ENCODE measurements at regions not wholly inside any gene's neighbourhood (a gene's known extent, or its start where the extent isn't known, plus 50 kb on each side); places are given as distances from the start of the nearest gene placed in this dataset.

GRCh38 chr1:5001466-5001865, 347.1 kb downstream of the AJAP1 start:
- no peak for DNase-seq (ENCODE audit: low read depth)

- no peak for DNase-seq (ENCODE audit: low read depth)
Observed at GRCh38 chr1:4986306-4986705, 331.9 kb downstream of the AJAP1 start.

- no peak for DNase-seq (ENCODE audit: low read depth)
Observed at GRCh38 chr1:4984841-4985240, 330.4 kb downstream of the AJAP1 start.

- DNase-seq (ENCODE audit: low read depth): no peak
Observed at GRCh38 chr1:4980211-4980610, 325.8 kb downstream of the AJAP1 start.

GRCh38 chr1:4978660-4979390, 324.4 kb downstream of the AJAP1 start:
- DNase-seq (ENCODE audit: low read depth): no peak

GRCh38 chr1:4977701-4978100, 323.3 kb downstream of the AJAP1 start:
- no peak for DNase-seq (ENCODE audit: low read depth)

- DNase-seq (ENCODE audit: low read depth): no peak
Observed at GRCh38 chr1:4976859-4977440, 322.5 kb downstream of the AJAP1 start.

- no peak for DNase-seq (ENCODE audit: low read depth)
Observed at GRCh38 chr1:4975856-4976255, 321.4 kb downstream of the AJAP1 start.

GRCh38 chr1:4974981-4975685, 320.7 kb downstream of the AJAP1 start:
- DNase-seq (ENCODE audit: low read depth): no peak

GRCh38 chr1:4973341-4973740, 318.9 kb downstream of the AJAP1 start:
- DNase-seq (ENCODE audit: low read depth): no peak

- DNase-seq (ENCODE audit: low read depth): no peak
Observed at GRCh38 chr1:4972761-4973320, 318.4 kb downstream of the AJAP1 start.

GRCh38 chr1:4971666-4972065, 317.3 kb downstream of the AJAP1 start:
- DNase-seq (ENCODE audit: low read depth): no peak

GRCh38 chr1:4970532-4970931, 316.1 kb downstream of the AJAP1 start:
- DNase-seq (ENCODE audit: low read depth): no peak

GRCh38 chr1:4969556-4970129, 315.2 kb downstream of the AJAP1 start:
- no peak for DNase-seq (ENCODE audit: low read depth)

- no peak for DNase-seq (ENCODE audit: low read depth)
Observed at GRCh38 chr1:4965346-4966075, 311.1 kb downstream of the AJAP1 start.

- no peak for DNase-seq (ENCODE audit: low read depth)
Observed at GRCh38 chr1:4964634-4965345, 310.4 kb downstream of the AJAP1 start.

GRCh38 chr1:4963251-4963650, 308.8 kb downstream of the AJAP1 start:
- no peak for DNase-seq (ENCODE audit: low read depth)

GRCh38 chr1:4962836-4963235, 308.4 kb downstream of the AJAP1 start:
- no peak for DNase-seq (ENCODE audit: low read depth)

GRCh38 chr1:4961935-4962645, 307.7 kb downstream of the AJAP1 start:
- no peak for DNase-seq (ENCODE audit: low read depth)

- DNase-seq (ENCODE audit: low read depth): no peak
Observed at GRCh38 chr1:4960782-4961475, 306.5 kb downstream of the AJAP1 start.

Measured in ELR (cell line).